ENCODE measurements at regions not wholly inside any gene's neighbourhood (a gene's known extent, or its start where the extent isn't known, plus 50 kb on each side); places are given as distances from the start of the nearest gene placed in this dataset.

DNA sequence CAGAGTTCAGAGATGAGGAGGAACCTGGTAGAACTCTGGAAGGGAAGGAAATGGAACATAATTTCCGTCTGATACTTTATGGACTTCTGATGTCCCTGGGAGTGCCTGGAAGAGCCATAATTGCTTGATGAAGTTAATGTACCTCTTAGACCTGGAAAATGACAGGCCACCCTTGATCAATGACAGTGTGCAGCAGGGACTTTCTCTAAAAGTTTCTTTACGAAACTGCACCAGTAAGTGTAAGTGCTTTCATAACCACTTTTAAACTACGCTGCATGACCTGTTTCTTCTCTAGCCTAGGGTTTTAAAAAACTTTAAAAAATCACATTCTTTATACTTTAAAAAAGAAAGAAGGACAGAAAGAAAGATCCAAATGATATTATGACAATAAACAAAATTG, 164.5 kb downstream of the LPIN1 start:
- no peak overlapping the region for H3K27ac ChIP-seq
- TF ChIP-seq, protein P1, sequence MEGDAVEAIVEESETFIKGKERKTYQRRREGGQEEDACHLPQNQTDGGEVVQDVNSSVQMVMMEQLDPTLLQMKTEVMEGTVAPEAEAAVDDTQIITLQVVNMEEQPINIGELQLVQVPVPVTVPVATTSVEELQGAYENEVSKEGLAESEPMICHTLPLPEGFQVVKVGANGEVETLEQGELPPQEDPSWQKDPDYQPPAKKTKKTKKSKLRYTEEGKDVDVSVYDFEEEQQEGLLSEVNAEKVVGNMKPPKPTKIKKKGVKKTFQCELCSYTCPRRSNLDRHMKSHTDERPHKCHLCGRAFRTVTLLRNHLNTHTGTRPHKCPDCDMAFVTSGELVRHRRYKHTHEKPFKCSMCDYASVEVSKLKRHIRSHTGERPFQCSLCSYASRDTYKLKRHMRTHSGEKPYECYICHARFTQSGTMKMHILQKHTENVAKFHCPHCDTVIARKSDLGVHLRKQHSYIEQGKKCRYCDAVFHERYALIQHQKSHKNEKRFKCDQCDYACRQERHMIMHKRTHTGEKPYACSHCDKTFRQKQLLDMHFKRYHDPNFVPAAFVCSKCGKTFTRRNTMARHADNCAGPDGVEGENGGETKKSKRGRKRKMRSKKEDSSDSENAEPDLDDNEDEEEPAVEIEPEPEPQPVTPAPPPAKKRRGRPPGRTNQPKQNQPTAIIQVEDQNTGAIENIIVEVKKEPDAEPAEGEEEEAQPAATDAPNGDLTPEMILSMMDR (conservative IDR thresholded peaks at IDR 0.05), result no peak

DNA sequence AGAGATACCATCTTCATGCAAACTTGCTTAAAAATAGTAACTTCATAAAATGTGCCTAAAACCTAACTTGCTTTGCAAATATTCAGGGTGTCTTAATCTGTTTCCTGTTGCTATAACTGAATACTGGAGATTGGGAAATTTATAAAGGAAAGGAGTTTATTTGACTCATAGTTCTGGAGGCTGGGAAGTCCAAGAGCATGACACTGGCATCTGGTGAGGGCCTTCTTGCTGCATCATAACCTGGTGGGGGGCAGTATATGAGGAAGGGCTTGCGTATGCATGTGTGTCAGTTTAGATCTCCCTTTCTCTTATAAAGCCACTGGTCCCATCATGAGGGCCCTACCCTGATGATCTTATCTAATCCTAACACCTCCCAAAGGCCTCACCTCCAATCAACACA, 166.5 kb downstream of the LPIN1 start:
- TF ChIP-seq, protein P1 (conservative IDR thresholded peaks at IDR 0.05), result no peak
- H3K27ac ChIP-seq, result no peak overlapping the region

DNA sequence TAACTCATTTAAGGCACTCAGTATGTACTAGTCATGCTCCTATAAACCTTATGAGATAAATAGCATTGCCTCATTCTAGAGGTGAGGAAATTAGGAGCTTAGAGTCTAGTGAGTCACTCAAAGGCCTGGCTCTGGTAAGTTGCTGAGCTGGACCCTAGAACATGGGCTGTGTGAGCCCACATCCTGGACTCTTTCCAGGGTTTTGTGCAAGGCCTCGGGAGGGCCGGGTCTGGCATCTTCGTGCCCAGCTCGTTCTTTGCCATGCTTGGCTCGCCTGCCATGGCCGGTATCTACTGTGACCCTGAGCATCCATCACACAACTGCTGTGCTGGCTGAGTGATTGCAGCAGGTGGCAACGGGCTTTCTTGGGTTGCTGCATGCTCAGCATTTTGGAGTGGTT, 168.0 kb downstream of the LPIN1 start:
- TF ChIP-seq, protein P1 (conservative IDR thresholded peaks at IDR 0.05), result no peak
- H3K27ac ChIP-seq, result no peak overlapping the region

DNA sequence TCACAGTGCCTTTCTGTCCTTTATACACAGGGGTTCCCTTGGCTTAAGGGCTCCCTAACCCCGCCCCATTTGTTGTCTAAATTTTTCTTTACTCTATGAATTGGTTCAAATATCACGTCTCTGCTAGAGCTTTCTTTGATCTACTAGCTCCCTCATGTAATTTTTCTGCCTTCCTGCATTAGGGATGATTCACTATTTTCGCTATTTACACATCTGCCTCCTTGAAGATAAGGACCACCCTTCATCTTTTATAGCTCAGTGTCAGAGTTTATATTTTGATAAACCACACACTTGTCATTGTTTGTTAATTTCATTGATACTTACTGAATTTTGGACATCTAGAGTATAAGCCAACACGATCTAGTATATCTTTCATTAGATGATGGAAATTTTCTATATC, 169.2 kb downstream of the LPIN1 start:
- no peak overlapping the region for H3K27ac ChIP-seq
- TF ChIP-seq, protein P1 (conservative IDR thresholded peaks at IDR 0.05), result no peak

DNA sequence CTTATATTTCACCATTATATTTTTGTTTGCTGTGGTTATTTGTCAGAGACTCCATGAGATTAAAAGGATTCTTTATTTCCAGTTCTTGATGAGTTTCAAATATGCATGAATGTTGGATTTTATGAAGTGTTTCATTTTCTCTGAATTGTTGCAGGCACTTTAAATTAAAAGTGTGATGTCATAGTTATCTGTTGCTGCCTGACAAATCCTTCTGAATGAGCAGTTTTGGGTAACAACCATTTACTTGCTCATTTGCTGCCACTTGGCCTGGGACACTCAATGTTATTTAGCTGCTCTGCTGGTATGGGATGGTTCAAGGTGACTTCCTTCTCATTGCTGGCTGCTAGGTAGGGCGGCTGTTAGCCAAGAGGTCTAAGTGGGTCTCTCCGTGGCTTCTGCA, 173.5 kb downstream of the LPIN1 start:
- TF ChIP-seq, protein P1 (conservative IDR thresholded peaks at IDR 0.05), result no peak
- no peak overlapping the region for H3K27ac ChIP-seq

DNA sequence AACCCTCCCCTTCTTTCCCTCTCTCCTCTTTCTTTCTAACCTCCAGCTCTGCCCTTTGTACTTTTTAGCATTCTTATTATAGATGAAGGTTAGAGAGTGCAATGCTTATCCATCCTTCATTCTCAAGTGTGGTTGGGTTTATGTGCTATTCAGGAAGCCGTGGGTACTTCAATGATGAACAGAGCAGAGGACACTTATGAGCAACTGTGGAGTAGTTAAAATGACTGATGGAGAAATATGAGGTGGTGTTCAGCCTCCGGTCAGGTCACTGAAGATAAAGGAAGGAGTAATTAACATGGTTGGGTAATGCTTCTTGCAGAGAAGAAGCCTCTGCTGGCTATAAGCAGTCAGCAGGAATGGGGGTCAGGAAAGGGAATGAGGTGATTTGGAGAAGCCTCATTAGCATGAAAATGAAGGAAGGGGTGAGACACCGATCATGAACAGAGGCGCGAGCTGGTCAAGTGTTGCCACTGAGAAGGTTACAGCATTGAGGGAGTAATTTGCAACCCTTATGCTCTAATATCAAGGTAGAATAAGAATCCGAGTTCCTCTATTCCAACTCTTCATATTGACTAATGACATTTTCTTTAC, 174.7 kb downstream of the LPIN1 start:
- TF ChIP-seq, protein P1 (conservative IDR thresholded peaks at IDR 0.05), result no peak
- no peak overlapping the region for H3K27ac ChIP-seq

DNA sequence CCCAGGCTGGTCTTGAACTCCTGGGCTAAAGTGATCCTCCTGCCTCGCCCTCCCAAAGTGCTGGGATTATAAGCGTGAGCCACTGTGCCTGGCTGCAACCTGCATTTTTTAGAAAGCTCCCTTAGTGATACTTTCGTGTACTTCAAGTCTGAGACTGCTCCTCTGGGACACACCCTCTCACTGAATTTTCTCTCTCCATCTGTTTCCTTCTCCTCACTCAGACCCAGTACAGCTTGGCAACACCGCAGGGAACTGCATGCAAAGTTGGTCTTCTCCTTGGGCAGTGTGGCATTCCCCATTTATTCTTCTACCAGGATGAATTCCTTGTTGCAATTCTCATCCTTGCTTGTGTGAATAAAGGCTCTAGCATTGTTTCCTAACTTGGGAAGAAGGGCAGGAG, 175.9 kb downstream of the LPIN1 start:
- TF ChIP-seq, protein P1 (conservative IDR thresholded peaks at IDR 0.05), result no peak
- H3K27ac ChIP-seq, result no peak overlapping the region
